DMS153 treated with DMSO at 0.1 percent for 48 hours (cell line): ENCODE measurements at regions not wholly inside any gene's neighbourhood (a gene's known extent, or its start where the extent isn't known, plus 50 kb on each side); places are given as distances from the start of the nearest gene placed in this dataset.
"Not testable (repeated sequence)": the region's sequence is repeated elsewhere in the genome, so short reads cannot be mapped to it uniquely, and the experiment has no call there.

Experiments used
- DNase-seq: peaks from one replicate; lab custom pipeline; 2025; ENCODE audit not compliant: unreplicated experiment; lab: John Stamatoyannopoulos, UW

GRCh38 chr1:243996223-243996622, 54.9 kb upstream of the ZBTB18 start:
- DNase-seq: no peak

GRCh38 chr1:243991650-243992049, 59.4 kb upstream of the ZBTB18 start:
- DNase-seq: no peak

- DNase-seq: no peak
Measured at GRCh38 chr1:243984788-243985187, 66.3 kb upstream of the ZBTB18 start.

- no peak for DNase-seq
Measured at GRCh38 chr1:243982447-243983018, 68.5 kb upstream of the ZBTB18 start.

- DNase-seq: no peak
Measured at GRCh38 chr1:243980471-243980870, 70.6 kb upstream of the ZBTB18 start.

GRCh38 chr1:243980071-243980470, 71.0 kb upstream of the ZBTB18 start:
- no peak for DNase-seq

- no peak for DNase-seq
Measured at GRCh38 chr1:243979396-243979795, 71.7 kb upstream of the ZBTB18 start.

- DNase-seq: no peak
Measured at GRCh38 chr1:243977094-243977493, 74.0 kb upstream of the ZBTB18 start.

GRCh38 chr1:243974451-243975292, 76.4 kb upstream of the ZBTB18 start:
- DNase-seq: no peak

GRCh38 chr1:243973169-243973568, 77.9 kb upstream of the ZBTB18 start:
- DNase-seq: no peak

- DNase-seq: no peak
Measured at GRCh38 chr1:243970077-243970476, 81.0 kb upstream of the ZBTB18 start.

GRCh38 chr1:243968413-243968812, 82.7 kb upstream of the ZBTB18 start:
- DNase-seq: no peak

GRCh38 chr1:243964915-243965314, 86.2 kb upstream of the ZBTB18 start:
- no peak for DNase-seq

GRCh38 chr1:243963571-243963970, 87.5 kb upstream of the ZBTB18 start:
- no peak for DNase-seq

GRCh38 chr1:243962541-243962940, 88.5 kb upstream of the ZBTB18 start:
- no peak for DNase-seq

GRCh38 chr1:243959998-243960397, 91.1 kb upstream of the ZBTB18 start:
- no peak for DNase-seq

- DNase-seq: no peak
Measured at GRCh38 chr1:243957141-243957540, 93.9 kb upstream of the ZBTB18 start.

- no peak for DNase-seq
Measured at GRCh38 chr1:243956450-243956849, 94.6 kb upstream of the ZBTB18 start.

- not testable (repeated sequence) for DNase-seq
Measured at GRCh38 chr1:243951207-243951606, 99.9 kb upstream of the ZBTB18 start.

- no peak for DNase-seq
Measured at GRCh38 chr1:243950166-243950565, 100.1 kb upstream of the AKT3 start.

- DNase-seq: peak; percentile 12
Measured at GRCh38 chr1:243946946-243947345, 96.9 kb upstream of the AKT3 start.

GRCh38 chr1:243946253-243946652, 96.2 kb upstream of the AKT3 start:
- no peak for DNase-seq

GRCh38 chr1:243945727-243946126, 95.7 kb upstream of the AKT3 start:
- no peak for DNase-seq
